ENCODE measurements at regions not wholly inside any gene's neighbourhood (a gene's known extent, or its start where the extent isn't known, plus 50 kb on each side); places are given as distances from the start of the nearest gene placed in this dataset.

- BruUV-seq (replicated peaks), result no TSS peak
- no peak overlapping the region for H3K4me3 Mint-ChIP-seq (ENCODE audit: unreplicated experiment)
These were observed 416.3 kb upstream of the ZNF608 start for GRCh38 chr5:125162714-125163113.

DNA sequence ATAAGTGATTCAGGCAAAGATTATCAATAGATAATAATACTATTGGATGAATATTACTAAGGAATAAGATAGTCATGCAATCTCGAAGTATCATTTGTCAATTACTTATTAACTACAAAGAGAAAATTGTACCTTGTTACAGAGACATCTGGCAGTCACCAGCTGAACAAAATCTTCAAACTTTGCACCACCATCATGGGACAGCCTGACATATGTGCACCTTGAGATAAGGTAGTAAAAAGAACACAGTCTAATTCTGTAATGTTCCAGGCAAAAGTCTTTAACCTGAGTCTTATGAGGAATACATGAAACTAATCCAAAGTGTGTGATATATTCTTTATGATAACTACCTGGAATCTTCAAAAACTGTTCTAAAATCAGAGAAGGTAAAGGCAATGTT, 423.0 kb upstream of the ZNF608 start:
- POLR2A ChIA-PET, result no interaction called here
- H3K4me3 Mint-ChIP-seq (ENCODE audit: unreplicated experiment), result no peak overlapping the region
- no TSS peak for BruUV-seq (replicated peaks)

More at GRCh38 chr5:125162714-125163113, 416.3 kb upstream of the ZNF608 start:
- ChIA-PET POLR2A (no interaction called here), CTCF (no interaction called here)
- Histone ChIP-seq H3K9me3 (0 out of 2 replicates have a peak, but pooled peaks cover 3% of the 10 kb centered on the region), H3K27me3 (replicated peaks; ENCODE audit: control insufficient read depth, insufficient read depth, low read length) (no peaks in the 10 kb centered on the region), H3K4me1 (no peaks in the 10 kb centered on the region), H3K4me3 (ENCODE audit: low read depth, low read length) (no peak overlapping the region), H3K36me3 (ENCODE audit: control insufficient read depth, insufficient read depth, low read length) (no peaks in the 10 kb centered on the region)
- H3K4me1 Mint-ChIP-seq (ENCODE audit: low read depth, unreplicated experiment), result no peaks in the 10 kb centered on the region
- H3K27me3 Mint-ChIP-seq (ENCODE audit: insufficient read depth, unreplicated experiment), result no peaks in the 10 kb centered on the region
- H3K36me3 Mint-ChIP-seq (ENCODE audit: insufficient read depth, unreplicated experiment), result no peaks in the 10 kb centered on the region
- peaks cover 61% of the 10 kb centered on the region for H3K9me3 Mint-ChIP-seq (ENCODE audit: unreplicated experiment)
- TF ChIP-seq, protein P1, sequence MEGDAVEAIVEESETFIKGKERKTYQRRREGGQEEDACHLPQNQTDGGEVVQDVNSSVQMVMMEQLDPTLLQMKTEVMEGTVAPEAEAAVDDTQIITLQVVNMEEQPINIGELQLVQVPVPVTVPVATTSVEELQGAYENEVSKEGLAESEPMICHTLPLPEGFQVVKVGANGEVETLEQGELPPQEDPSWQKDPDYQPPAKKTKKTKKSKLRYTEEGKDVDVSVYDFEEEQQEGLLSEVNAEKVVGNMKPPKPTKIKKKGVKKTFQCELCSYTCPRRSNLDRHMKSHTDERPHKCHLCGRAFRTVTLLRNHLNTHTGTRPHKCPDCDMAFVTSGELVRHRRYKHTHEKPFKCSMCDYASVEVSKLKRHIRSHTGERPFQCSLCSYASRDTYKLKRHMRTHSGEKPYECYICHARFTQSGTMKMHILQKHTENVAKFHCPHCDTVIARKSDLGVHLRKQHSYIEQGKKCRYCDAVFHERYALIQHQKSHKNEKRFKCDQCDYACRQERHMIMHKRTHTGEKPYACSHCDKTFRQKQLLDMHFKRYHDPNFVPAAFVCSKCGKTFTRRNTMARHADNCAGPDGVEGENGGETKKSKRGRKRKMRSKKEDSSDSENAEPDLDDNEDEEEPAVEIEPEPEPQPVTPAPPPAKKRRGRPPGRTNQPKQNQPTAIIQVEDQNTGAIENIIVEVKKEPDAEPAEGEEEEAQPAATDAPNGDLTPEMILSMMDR (IDR thresholded peaks at IDR 0.05; ENCODE audit: insufficient read depth in 1 of 2, low read depth in 1 of 2, low read length in 1 of 2, severe bottlenecking in 1 of 2, unreplicated experiment in 1 of 2), result no peak
- no peak overlapping the region for H3K27ac Mint-ChIP-seq (ENCODE audit: unreplicated experiment)
- no peak for DNase-seq
- intact Hi-C loops (cut with micrococcal nuclease; ENCODE audit: unreplicated experiment), result no loop called here

GRCh38 chr5:125171641-125172040, 425.2 kb upstream of the ZNF608 start:
- CTCF ChIA-PET, result no interaction called here

More for the DNA sequence above, 423.0 kb upstream of the ZNF608 start:
- no peak overlapping the region for H3K27ac Mint-ChIP-seq (ENCODE audit: unreplicated experiment)
- no peaks in the 10 kb centered on the region for H3K27me3 ChIP-seq (replicated peaks; ENCODE audit: control insufficient read depth, insufficient read depth, low read length)
- peaks cover 37% of the 10 kb centered on the region for H3K9me3 Mint-ChIP-seq (ENCODE audit: unreplicated experiment)
- no peaks in the 10 kb centered on the region for H3K4me1 ChIP-seq
- no peaks in the 10 kb centered on the region for H3K36me3 ChIP-seq (ENCODE audit: control insufficient read depth, insufficient read depth, low read length)
- TF ChIP-seq, protein P1 (IDR thresholded peaks at IDR 0.05; ENCODE audit: insufficient read depth in 1 of 2, low read depth in 1 of 2, low read length in 1 of 2, severe bottlenecking in 1 of 2, unreplicated experiment in 1 of 2), result no peak
- no peaks in the 10 kb centered on the region for H3K27me3 Mint-ChIP-seq (ENCODE audit: insufficient read depth, unreplicated experiment)
- DNase-seq, result no peak
- peaks cover 6% of the 10 kb centered on the region; the same call in 1 of the 2 replicates for H3K9me3 ChIP-seq
- no peaks in the 10 kb centered on the region for H3K4me1 Mint-ChIP-seq (ENCODE audit: low read depth, unreplicated experiment)
- intact Hi-C loops (cut with micrococcal nuclease; ENCODE audit: unreplicated experiment), result no loop called here
- H3K4me3 ChIP-seq (ENCODE audit: low read depth, low read length), result no peak overlapping the region
- H3K36me3 Mint-ChIP-seq (ENCODE audit: insufficient read depth, unreplicated experiment), result no peaks in the 10 kb centered on the region
- CTCF ChIA-PET, result no interaction called here

More at GRCh38 chr5:125171641-125172040, 425.2 kb upstream of the ZNF608 start:
- Histone ChIP-seq H3K9me3 (peaks cover 6% of the 10 kb centered on the region; the same call in 1 of the 2 replicates), H3K4me1 (peaks cover 10% of the 10 kb centered on the region), H3K27me3 (replicated peaks; ENCODE audit: control insufficient read depth, insufficient read depth, low read length) (no peaks in the 10 kb centered on the region), H3K4me3 (ENCODE audit: low read depth, low read length) (no peak overlapping the region), H3K36me3 (ENCODE audit: control insufficient read depth, insufficient read depth, low read length) (no peaks in the 10 kb centered on the region)
- TF ChIP-seq, protein P1 (IDR thresholded peaks at IDR 0.05; ENCODE audit: insufficient read depth in 1 of 2, low read depth in 1 of 2, low read length in 1 of 2, severe bottlenecking in 1 of 2, unreplicated experiment in 1 of 2), result no peak
- intact Hi-C loops (cut with micrococcal nuclease; ENCODE audit: unreplicated experiment), result no loop called here
- DNase-seq, result no peak
- Mint-ChIP-seq H3K36me3 (ENCODE audit: insufficient read depth, unreplicated experiment) (no peaks in the 10 kb centered on the region), H3K4me1 (ENCODE audit: low read depth, unreplicated experiment) (peaks cover 7% of the 10 kb centered on the region), H3K4me3 (ENCODE audit: unreplicated experiment) (no peak overlapping the region), H3K27ac (ENCODE audit: unreplicated experiment) (no peak overlapping the region), H3K27me3 (ENCODE audit: insufficient read depth, unreplicated experiment) (no peaks in the 10 kb centered on the region), H3K9me3 (ENCODE audit: unreplicated experiment) (peaks cover 15% of the 10 kb centered on the region)
- BruUV-seq (replicated peaks), result no TSS peak
- POLR2A ChIA-PET, result no interaction called here
